SH-SY5Y (cell line): ENCODE measurements at regions not wholly inside any gene's neighbourhood (a gene's known extent, or its start where the extent isn't known, plus 50 kb on each side); places are given as distances from the start of the nearest gene placed in this dataset.

Experiments
- GATA2 ChIP-seq: IDR thresholded peaks from 2 replicates; pipeline ENCODE4 v1.6.1; 2011; ENCODE audit warnings: mild to moderate bottlenecking, low read depth, low read length
- GATA3 ChIP-seq: IDR thresholded peaks from 2 replicates; pipeline ENCODE4 v1.6.1; 2011; ENCODE audit warnings: low read depth, mild to moderate bottlenecking, low read length, moderate library complexity

- TF ChIP-seq GATA2 (no peak), GATA3 (no peak)
Observed at GRCh38 chr2:128777196-128778035, 458.7 kb upstream of the HS6ST1 start.
